Uterus (tissue), 2 donors: ENCODE measurements at regions not wholly inside any gene's neighbourhood (a gene's known extent, or its start where the extent isn't known, plus 50 kb on each side); places are given as distances from the start of the nearest gene placed in this dataset.

Experiments used
- POLR2A ChIP-seq, 2 donors: fragments of 450-650 bp; IDR thresholded peaks; one replicate each; pipeline ENCODE4 v1.6.1; 2016; ENCODE audit warnings: antibody characterized with exemption in 2 of 2, mild to moderate bottlenecking in 1 of 2, moderate library complexity in 1 of 2
- TF ChIP-seq, protein P1 (sequence below), 4 experiments: fragments of 200-600 bp in 2 of 4; fragments of 450-650 bp in 2 of 4; sonication (generic) in 2 of 4; IDR thresholded peaks; one replicate each; pipeline ENCODE4 v1.5.1; 2016 to 2019; ENCODE audit warnings: antibody characterized with exemption in 4 of 4, mild to moderate bottlenecking in 2 of 4, moderate library complexity in 1 of 4

- TF ChIP-seq, protein P1, sequence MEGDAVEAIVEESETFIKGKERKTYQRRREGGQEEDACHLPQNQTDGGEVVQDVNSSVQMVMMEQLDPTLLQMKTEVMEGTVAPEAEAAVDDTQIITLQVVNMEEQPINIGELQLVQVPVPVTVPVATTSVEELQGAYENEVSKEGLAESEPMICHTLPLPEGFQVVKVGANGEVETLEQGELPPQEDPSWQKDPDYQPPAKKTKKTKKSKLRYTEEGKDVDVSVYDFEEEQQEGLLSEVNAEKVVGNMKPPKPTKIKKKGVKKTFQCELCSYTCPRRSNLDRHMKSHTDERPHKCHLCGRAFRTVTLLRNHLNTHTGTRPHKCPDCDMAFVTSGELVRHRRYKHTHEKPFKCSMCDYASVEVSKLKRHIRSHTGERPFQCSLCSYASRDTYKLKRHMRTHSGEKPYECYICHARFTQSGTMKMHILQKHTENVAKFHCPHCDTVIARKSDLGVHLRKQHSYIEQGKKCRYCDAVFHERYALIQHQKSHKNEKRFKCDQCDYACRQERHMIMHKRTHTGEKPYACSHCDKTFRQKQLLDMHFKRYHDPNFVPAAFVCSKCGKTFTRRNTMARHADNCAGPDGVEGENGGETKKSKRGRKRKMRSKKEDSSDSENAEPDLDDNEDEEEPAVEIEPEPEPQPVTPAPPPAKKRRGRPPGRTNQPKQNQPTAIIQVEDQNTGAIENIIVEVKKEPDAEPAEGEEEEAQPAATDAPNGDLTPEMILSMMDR (IDR thresholded peaks at IDR 0.05): no peak
- TF ChIP-seq POLR2A (IDR thresholded peaks at IDR 0.05): no peak
Observed at GRCh38 chr4:19119904-19120560, 1098.5 kb upstream of the LCORL start.
